Cardiac fibroblast (primary cell): ENCODE measurements at regions not wholly inside any gene's neighbourhood (a gene's known extent, or its start where the extent isn't known, plus 50 kb on each side); places are given as distances from the start of the nearest gene placed in this dataset.

Experiments
- DNase-seq, 2 donors: peaks; one replicate each; pipeline versions ENCODE4 v3.0.0 to v3.0.0-alpha.2; 2010; ENCODE audit warnings: low read depth in 2 of 2
- H3K4me3 ChIP-seq, 2 donors: replicated peaks in 1 of 2; 1 replicate in 1 of 2; 2 replicates in 1 of 2; pipeline ENCODE4 v1.5.1; 2011; ENCODE audit warnings: low read depth in 2 of 2, low read length in 2 of 2, mild to moderate bottlenecking in 2 of 2, moderate library complexity in 1 of 2
- CTCF ChIP-seq: IDR thresholded peaks from one replicate; pipeline ENCODE4 v1.5.1; 2011; ENCODE audit warnings: low read depth, mild to moderate bottlenecking, low read length, inconsistent platforms

- DNase-seq = no peak
- no peak overlapping the region for H3K4me3 ChIP-seq
- TF ChIP-seq CTCF = no peak
These were observed 825.8 kb upstream of the LCORL start for GRCh38 chr4:18847249-18847890.

GRCh38 chr4:18846313-18846712, 824.8 kb upstream of the LCORL start:
- TF ChIP-seq CTCF = no peak
- DNase-seq = no peak
- H3K4me3 ChIP-seq = no peak overlapping the region

- no peak overlapping the region for H3K4me3 ChIP-seq
- no peak for DNase-seq
- no peak for TF ChIP-seq CTCF
These were observed 823.2 kb upstream of the LCORL start for GRCh38 chr4:18844726-18845125.

GRCh38 chr4:18842431-18842830, 820.9 kb upstream of the LCORL start:
- DNase-seq = no peak
- TF ChIP-seq CTCF = no peak
- no peak overlapping the region for H3K4me3 ChIP-seq

GRCh38 chr4:18840481-18840880, 818.9 kb upstream of the LCORL start:
- H3K4me3 ChIP-seq = no peak overlapping the region
- no peak for TF ChIP-seq CTCF
- no peak for DNase-seq

GRCh38 chr4:18816228-18816895, 794.8 kb upstream of the LCORL start:
- TF ChIP-seq CTCF = no peak
- no peak for DNase-seq
- no peak overlapping the region for H3K4me3 ChIP-seq
